Adipocyte (in vitro differentiated cells): ENCODE measurements at regions not wholly inside any gene's neighbourhood (a gene's known extent, or its start where the extent isn't known, plus 50 kb on each side); places are given as distances from the start of the nearest gene placed in this dataset.

Experiments
- DNase-seq: peaks from one replicate; pipeline ENCODE4 v3.0.0-alpha.2; 2015; ENCODE audit warnings: low read depth
- H3K27me3 ChIP-seq: replicated peaks from 2 replicates; pipeline ENCODE4 v1.7.0; 2013; ENCODE audit warnings: mild to moderate bottlenecking, low read length, moderate library complexity; ENCODE audit not compliant: control insufficient read depth, insufficient read depth
- H3K36me3 ChIP-seq: 2 replicates; pipeline ENCODE4 v1.7.0; 2013; ENCODE audit warnings: low read length, mild to moderate bottlenecking, moderate library complexity; ENCODE audit not compliant: control insufficient read depth, insufficient read depth, severe bottlenecking
- H3K4me1 ChIP-seq: 2 replicates; pipeline ENCODE4 v1.7.0; 2013; ENCODE audit warnings: mild to moderate bottlenecking, low read length, moderate library complexity; ENCODE audit not compliant: control insufficient read depth, insufficient read depth
- H3K4me3 ChIP-seq: 2 replicates; pipeline ENCODE4 v1.7.0; 2013; ENCODE audit warnings: mild to moderate bottlenecking, low read length, moderate library complexity
- H3K9ac ChIP-seq: 2 replicates; pipeline ENCODE4 v1.7.0; 2013; ENCODE audit warnings: mild to moderate bottlenecking, low read length, moderate library complexity
- H3K9me3 ChIP-seq: 2 replicates; pipeline ENCODE4 v1.7.0; 2013; ENCODE audit warnings: mild to moderate bottlenecking, low read length, moderate library complexity; ENCODE audit not compliant: control insufficient read depth

GRCh38 chr2:6452702-6453481 is 412.8 kb downstream of the CMPK2 start:
- peak; percentile 10 for DNase-seq
- H3K4me1 ChIP-seq, result no peaks in the 10 kb centered on the region

GRCh38 chr2:6454286-6454990 is 411.3 kb downstream of the CMPK2 start:
- Histone ChIP-seq H3K9ac (no peak overlapping the region), H3K36me3 (no peaks in the 10 kb centered on the region), H3K27me3 (no peaks in the 10 kb centered on the region), H3K9me3 (peaks cover 20% of the 10 kb centered on the region), H3K4me1 (no peaks in the 10 kb centered on the region), H3K4me3 (no peak overlapping the region)
- peak; percentile 24 for DNase-seq

More at GRCh38 chr2:6452702-6453481, 412.8 kb downstream of the CMPK2 start:
- H3K9ac ChIP-seq, result no peak overlapping the region
- no peak overlapping the region for H3K4me3 ChIP-seq
- H3K27me3 ChIP-seq, result no peaks in the 10 kb centered on the region
- peaks cover 20% of the 10 kb centered on the region for H3K9me3 ChIP-seq
- no peaks in the 10 kb centered on the region for H3K36me3 ChIP-seq

- DNase-seq, result no peak
- Histone ChIP-seq H3K27me3 (no peaks in the 10 kb centered on the region), H3K9ac (no peak overlapping the region), H3K4me3 (no peak overlapping the region), H3K9me3 (peaks cover 20% of the 10 kb centered on the region), H3K36me3 (no peaks in the 10 kb centered on the region), H3K4me1 (no peaks in the 10 kb centered on the region)
These were observed 406.6 kb downstream of the CMPK2 start for GRCh38 chr2:6459138-6459537.

- Histone ChIP-seq H3K9ac (no peak overlapping the region), H3K4me1 (no peaks in the 10 kb centered on the region), H3K9me3 (peaks cover 22% of the 10 kb centered on the region), H3K36me3 (no peaks in the 10 kb centered on the region), H3K4me3 (no peak overlapping the region), H3K27me3 (no peaks in the 10 kb centered on the region)
- no peak for DNase-seq
These were observed 395.2 kb downstream of the CMPK2 start for GRCh38 chr2:6470518-6470917.

GRCh38 chr2:6471419-6471818 is 394.3 kb downstream of the CMPK2 start:
- H3K36me3 ChIP-seq, result no peaks in the 10 kb centered on the region
- no peaks in the 10 kb centered on the region for H3K27me3 ChIP-seq
- no peaks in the 10 kb centered on the region for H3K4me1 ChIP-seq
- H3K9ac ChIP-seq, result no peak overlapping the region
- peaks cover 19% of the 10 kb centered on the region for H3K9me3 ChIP-seq
- no peak overlapping the region for H3K4me3 ChIP-seq
- no peak for DNase-seq

- H3K4me3 ChIP-seq, result no peak overlapping the region
- peaks cover 16% of the 10 kb centered on the region for H3K9me3 ChIP-seq
- H3K36me3 ChIP-seq, result no peaks in the 10 kb centered on the region
- no peak for DNase-seq
- H3K9ac ChIP-seq, result no peak overlapping the region
- no peaks in the 10 kb centered on the region for H3K4me1 ChIP-seq
- no peaks in the 10 kb centered on the region for H3K27me3 ChIP-seq
These were observed 391.3 kb downstream of the CMPK2 start for GRCh38 chr2:6474161-6475140.

GRCh38 chr2:6475155-6475940 is 390.4 kb downstream of the CMPK2 start:
- Histone ChIP-seq H3K9me3 (peaks cover 22% of the 10 kb centered on the region), H3K4me1 (no peaks in the 10 kb centered on the region), H3K27me3 (no peaks in the 10 kb centered on the region), H3K4me3 (no peak overlapping the region), H3K36me3 (no peaks in the 10 kb centered on the region), H3K9ac (no peak overlapping the region)
- DNase-seq, result no peak

- H3K4me3 ChIP-seq, result no peak overlapping the region
- H3K27me3 ChIP-seq, result no peaks in the 10 kb centered on the region
- no peak for DNase-seq
- no peak overlapping the region for H3K9ac ChIP-seq
- H3K4me1 ChIP-seq, result no peaks in the 10 kb centered on the region
- no peaks in the 10 kb centered on the region for H3K36me3 ChIP-seq
- H3K9me3 ChIP-seq, result peaks cover 42% of the 10 kb centered on the region
These were observed 385.2 kb downstream of the CMPK2 start for GRCh38 chr2:6480514-6480913.

GRCh38 chr2:6482256-6482655 is 383.5 kb downstream of the CMPK2 start:
- no peak for DNase-seq
- Histone ChIP-seq H3K27me3 (no peaks in the 10 kb centered on the region), H3K4me3 (no peak overlapping the region), H3K4me1 (no peaks in the 10 kb centered on the region), H3K36me3 (no peaks in the 10 kb centered on the region), H3K9me3 (peaks cover 42% of the 10 kb centered on the region), H3K9ac (no peak overlapping the region)

GRCh38 chr2:6487765-6488164 is 377.9 kb downstream of the CMPK2 start:
- DNase-seq, result no peak

More at GRCh38 chr2:6487765-6488164, 377.9 kb downstream of the CMPK2 start:
- no peaks in the 10 kb centered on the region for H3K27me3 ChIP-seq
- H3K4me1 ChIP-seq, result no peaks in the 10 kb centered on the region
- no peaks in the 10 kb centered on the region for H3K36me3 ChIP-seq
- peaks cover 7% of the 10 kb centered on the region for H3K9me3 ChIP-seq
- H3K9ac ChIP-seq, result no peak overlapping the region
- no peak overlapping the region for H3K4me3 ChIP-seq
